Right ventricle myocardium inferior (tissue), 1 donor: ENCODE measurements at regions not wholly inside any gene's neighbourhood (a gene's known extent, or its start where the extent isn't known, plus 50 kb on each side); places are given as distances from the start of the nearest gene placed in this dataset.

Experiments used
- ATAC-seq: fragments of 200-7000 bp; cut with Tn5 transposase; one replicate; pipeline ENCODE4 v1.9.1; 2020; ENCODE audit warnings: mild to moderate bottlenecking, moderate library complexity
- DNase-seq: peaks from one replicate; pipeline ENCODE4 v3.0.0; 2021; ENCODE audit errors: missing footprints
- intact Hi-C: fragments of 100-400 bp; cut with DNase I; formaldehyde crosslinking; loops from one replicate; pipeline ENCODE4 v1.11.0; 2022
- donor health status: DM: no; HTN: yes; CAD: no; lungs with severe emphysema.

DNA sequence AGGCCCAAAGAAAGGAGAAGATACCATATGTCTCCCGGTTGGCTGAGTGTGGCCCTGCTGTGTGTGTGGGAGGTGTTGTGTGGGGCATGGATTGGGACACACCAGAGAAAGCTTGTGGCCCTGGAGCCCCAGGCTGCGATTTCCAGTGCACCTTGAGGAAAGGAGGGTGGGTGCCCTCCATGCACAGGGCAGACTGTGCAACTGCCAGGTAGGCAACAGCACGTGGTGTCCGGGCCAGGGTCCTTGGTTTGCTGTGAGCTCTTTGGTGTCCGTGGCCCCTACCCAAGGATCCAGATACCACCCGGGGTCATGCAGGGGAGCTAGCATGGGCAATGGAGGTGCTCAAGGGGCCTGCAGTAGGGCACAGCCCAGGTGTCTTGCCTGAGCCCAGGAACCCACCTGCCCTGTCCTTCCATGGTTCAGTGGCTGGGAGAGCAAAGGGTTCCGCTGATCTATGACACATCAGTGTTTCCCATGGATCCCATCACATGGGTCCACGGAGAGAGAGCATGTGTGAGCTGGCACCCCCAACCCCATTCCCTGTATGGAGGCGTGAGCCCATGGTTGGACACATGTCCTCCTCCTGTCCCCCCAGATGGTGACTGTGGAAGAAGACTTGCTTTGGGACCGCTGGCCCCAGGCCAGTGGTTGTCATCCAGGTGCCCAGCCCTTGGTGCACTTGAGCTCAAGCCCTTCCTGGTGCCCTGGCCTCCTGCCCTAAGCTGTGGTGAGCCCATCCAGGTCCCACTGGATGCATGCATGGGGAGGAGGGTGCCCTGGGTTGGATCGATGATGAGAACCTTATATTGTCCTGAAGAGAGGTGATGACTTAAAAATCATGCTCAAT lies 223.4 kb downstream of the SNRPN start:
- intact Hi-C loops, result no loop called here
- ATAC-seq (no peak), DNase-seq (peak; percentile 40)

DNA sequence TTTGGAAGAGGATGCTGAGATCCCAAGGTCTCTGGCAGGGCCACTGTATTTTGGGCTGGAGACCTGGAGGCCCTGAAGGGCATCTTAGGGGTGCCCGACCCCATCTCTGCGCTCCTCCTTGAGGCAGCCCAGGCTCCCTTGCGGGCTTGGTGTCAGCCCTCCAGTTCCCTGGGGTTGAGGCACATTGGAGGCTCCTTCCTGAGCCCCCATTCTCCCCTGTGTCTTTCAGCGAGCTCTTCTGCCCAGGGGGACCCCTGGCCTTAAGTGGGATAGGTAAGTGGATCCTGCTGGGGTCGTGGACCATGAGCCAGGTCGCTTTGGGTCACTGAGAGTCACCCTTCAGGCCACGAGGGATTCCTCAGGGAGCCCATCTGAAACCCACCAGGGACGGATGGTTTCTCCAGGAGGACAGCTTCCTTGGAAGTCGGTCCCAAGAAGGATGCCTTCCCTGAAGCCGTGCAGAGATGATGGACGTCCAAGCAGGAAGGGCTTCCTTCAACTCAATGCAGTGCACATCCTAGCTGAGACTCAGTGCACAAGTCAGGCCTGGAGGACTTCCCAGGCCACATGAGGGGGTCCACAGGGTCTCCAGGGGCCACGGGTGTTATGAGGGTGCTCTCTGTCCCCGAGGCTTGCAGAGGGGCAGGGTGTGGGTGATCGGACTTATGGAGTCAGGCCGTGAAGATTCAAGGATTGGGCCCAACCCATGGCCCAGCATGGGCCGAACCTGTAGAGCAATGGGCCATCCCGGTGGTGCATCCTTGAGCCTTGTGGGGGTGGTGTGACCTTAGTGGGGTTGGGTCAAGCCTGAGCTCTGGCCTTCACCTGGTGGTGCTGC lies 224.3 kb downstream of the SNRPN start:
- intact Hi-C loops, result no loop called here
- no peak for ATAC-seq

DNA sequence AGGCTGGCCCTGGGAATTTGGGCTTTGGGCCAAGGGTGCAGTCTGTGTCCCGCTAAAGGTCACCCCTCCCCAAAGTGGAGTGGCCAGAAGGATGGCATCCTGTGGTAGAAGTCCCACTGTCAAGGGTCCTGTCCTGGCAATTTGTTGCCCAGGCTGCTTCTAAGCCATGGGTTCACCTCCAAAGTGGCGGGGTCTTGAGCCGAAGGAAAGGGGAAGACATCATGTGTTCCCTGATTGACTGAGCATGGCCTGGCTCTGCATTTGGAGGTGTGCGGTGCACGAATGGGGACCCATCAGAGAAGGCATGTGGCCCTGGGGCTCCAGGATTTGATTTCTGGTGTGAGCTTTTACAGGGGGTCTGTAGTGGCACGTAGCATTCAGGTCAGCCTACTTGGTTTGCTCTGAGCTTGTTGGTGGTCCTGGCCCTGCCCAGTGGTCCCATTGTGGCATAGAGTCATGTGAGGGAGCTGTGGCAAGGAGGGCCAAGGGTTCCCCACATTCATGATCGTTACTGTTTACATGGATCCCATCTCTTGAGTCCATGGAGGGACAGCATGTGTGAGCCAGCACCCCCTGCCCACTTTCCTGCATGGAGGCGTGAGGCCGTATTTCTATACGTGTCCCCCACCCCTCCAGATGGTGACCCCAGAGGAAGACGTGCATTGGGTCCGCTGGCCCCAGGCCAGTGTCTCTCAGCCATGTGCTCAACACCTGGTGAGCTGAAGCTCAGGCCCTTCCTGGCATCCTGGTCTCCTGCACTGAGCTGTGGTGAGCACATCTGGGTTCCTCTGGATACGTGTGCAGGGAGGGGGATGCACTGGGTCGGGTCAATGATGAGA lies 225.1 kb downstream of the SNRPN start:
- no peak for ATAC-seq
- intact Hi-C loops, result no loop called here
- peak; percentile 53 for DNase-seq

More for the DNA sequence above, 224.3 kb downstream of the SNRPN start:
- DNase-seq, result peak; percentile 37

DNA sequence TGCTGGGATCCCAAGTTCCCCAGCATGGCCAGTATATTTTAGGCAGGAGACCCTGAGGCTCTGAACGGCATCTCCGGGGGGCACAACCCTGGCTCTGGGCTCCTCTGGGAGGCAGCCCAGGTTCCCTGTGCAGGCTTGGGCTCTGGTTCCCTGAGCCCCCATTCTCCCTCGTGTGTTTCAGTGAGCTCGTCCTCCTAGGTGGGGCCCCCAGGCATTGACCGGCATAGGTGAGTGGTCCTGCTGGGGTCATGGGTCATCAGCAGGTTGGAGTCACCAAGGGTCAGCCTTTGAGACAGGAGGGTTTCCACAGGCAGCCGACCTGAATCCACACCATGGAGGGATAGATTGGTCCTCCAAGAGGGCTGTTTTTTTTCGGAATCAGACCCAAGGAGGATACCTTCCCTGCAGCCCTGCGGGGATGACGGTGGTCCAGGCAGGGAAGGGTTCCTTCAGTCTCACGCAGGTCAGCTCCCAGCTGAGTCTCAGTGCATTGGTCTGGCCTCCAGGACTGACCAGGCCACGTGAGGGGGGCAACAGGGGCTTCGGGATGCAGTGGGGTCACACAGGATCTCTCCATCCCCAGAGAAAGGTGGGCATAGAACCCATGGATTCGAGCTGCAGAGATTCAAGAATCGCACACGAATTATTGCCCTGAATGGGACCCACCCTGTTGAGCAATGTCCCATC lies 226.0 kb downstream of the SNRPN start:
- DNase-seq (no peak), ATAC-seq (no peak)
- intact Hi-C loops, result no loop called here

DNA sequence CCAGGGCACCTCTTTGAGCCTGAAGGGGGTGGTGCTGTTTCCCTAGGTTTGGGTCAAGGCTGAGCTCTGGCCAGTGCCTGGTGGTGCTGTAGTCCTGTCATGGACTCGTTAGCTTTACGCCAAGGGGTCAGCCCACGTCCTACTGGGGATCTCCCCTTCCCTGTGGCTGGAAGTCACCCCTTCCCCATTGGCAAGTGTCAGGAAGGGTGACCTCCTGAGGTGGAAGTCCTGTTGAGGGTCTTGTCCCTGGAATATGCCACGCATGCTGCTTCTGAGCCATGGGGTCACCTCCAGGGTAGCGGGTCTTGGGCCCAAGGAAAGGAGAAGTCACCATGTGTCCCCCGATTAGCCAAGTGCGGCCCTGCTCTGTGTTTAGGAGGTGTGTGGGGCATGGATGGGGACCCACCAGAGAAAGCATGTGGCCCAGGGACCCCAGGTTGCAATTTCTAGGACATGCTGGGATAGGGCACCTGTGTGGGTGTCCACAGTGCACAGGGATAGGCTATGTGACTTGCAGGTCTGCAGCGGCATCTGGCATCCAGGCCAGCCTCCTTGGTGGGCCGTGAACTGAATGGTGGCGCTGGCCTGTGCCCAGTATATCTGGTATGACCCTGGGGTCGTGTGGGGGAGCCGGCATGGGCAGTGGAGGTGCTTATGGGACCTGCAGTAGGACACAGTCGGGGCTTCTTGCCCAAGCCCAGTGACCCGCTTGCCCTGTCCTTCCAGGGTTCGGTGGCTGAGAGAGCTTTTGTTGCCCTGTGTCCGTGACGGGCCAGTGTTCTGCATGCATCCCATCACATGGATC lies 226.7 kb downstream of the SNRPN start:
- DNase-seq (peak; percentile 20), ATAC-seq (no peak)
- intact Hi-C loops, result no loop called here

DNA sequence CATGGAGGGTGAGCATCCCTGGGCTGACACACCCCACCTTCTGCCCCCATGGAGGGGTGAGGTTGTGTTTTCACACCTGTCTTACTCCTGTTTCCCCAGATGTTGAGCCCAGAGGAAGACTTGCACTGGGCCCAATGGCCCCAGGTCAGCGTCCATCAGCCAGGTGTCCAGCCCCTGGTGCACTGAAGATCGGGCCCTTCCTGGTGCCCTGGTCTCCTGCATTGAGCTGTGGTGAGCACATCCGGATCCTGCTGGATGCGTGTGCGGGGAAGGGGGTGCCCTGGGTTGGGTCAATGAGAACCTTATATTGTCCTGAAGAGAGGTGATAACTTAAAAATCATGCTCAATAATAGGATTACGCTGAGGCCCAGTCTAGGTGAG lies 227.3 kb downstream of the SNRPN start:
- DNase-seq (no peak), ATAC-seq (no peak)
- intact Hi-C loops, result no loop called here

DNA sequence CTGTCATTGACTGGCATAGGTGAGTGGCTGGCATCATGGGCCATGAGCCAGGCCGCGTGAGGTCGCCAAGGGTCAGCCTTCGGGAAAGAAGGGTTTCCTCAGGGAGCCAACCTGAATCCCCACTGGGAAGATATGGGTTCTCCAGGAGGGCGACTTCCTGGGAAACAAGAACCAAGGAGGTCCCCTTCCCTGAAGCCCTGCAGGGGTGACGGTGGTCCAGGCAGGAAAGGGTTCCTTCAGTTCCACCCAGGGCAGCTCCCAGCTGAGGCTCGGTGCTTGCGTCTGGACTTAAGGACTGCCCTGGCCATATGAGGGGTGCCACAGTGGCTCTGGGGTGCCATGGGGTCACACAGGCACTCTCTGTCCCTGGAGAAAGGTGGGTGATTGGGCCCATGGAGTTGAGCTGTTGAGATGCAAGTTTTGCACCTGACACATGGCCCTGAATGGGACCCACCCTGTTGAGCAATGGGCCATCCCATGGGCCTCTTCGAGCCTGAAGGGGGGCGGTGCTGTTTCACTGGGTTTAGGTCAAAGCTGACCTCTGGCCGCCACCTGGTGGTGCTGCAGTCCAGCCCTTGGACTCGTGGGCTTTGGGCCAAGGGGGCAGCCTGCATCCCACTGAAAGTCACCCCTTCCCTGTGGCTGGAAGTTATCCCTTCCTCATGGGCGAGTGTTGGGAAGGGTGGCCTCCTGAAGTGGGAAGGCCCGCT lies 228.1 kb downstream of the SNRPN start:
- peak; percentile 22 for DNase-seq
- intact Hi-C loops, result no loop called here
- no peak for ATAC-seq

DNA sequence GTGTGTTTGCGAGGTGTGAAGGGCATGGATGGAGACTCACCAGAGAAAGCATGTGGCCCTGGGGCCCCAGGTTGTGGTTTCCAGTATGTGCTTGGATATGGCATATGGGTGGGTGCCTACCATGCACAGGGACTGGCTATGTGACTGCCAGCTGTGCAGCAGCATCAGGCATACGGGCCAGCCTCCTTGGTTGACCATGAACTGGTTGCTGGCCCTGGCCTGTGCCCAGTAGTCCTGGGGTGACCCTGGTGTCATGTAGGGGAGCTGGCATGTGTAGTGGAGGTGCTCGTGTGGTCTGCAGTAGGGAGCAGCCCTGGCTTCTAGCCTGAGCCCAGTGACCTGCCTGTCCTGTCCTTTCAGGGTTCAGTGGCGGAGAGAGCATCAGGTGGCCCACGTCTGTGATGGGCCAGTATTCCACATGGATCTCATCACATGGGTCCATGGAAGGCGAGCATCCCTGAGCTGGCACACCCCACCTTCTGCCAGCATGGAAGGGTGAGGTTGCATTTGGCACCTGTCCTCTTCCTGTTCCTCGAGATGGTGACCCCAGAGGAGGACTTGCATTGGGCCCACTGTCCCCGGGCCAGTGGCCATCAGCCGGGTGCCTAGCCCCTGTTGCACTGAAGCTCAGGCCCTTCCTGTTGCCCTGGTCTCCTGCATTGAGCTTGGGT lies 228.9 kb downstream of the SNRPN start:
- intact Hi-C loops, result no loop called here
- ATAC-seq, result no peak
- no peak for DNase-seq

DNA sequence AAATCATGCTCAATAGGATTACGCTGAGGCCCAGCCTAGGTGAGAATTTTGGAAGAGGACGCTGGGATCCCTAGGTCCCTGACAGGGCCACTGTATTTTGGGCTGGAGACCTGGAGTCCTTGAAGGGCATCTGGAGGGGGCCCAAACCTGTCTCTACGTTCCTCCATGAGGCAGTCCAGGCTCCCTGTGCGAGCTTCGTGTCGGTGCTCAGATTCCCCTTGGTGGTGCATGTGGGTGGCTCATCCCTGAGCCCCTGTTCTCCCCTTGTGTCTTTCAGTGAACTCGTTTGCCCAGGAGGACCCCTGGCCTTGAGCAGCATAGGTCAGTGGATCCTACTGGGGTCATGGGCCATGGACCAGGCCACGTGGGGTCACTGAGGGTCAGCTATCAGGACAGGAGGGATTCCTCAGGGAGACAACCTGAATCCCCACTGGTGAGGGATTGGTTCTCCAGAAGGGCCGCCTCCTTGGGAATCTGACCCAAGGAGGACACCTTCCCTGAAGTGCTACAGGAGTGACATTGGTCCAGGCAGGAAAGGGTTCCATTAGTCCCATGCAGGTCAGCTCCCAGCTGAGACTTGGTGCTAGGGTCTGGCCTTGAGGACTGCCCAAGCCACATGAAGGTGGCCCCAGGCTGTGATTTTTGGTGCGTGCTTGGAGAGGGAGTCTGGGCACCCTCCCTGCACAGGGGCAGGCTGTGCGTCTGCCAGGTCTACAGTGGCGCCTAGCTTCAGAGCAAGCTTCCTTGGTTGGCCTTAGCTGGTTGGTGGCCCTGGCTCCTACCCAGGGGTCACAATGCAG lies 229.8 kb downstream of the SNRPN start:
- ATAC-seq, result no peak
- intact Hi-C loops, result no loop called here
- DNase-seq, result peak; percentile 14

DNA sequence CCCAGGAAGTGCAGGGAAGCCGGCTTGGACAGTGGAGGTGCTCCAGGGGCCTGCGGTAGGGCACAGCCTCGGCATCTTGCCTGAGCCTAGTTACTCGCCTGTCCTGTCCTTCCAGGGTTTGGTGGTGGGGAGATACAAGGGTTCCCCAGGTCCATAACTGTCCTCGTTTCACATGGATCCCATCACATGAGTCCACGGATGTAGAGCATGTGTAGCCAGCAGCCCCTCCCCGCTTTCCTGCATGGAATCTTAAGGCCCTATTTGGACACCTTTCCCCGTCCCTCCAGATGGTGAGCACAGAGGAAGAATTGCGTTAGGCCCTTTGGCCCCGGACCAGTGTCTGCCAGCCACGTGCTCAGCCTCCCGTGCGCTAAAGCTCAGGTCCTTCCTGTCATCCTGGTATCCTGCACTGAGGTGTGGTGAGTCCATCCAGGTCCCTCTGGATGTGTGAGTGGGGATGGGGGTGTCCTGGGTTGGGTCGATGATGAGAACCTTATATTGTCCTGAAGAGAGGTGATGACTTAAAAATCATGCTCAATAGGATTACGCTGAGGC lies 230.4 kb downstream of the SNRPN start:
- intact Hi-C loops, result no loop called here
- peak; percentile 28 for DNase-seq
- ATAC-seq, result no peak

DNA sequence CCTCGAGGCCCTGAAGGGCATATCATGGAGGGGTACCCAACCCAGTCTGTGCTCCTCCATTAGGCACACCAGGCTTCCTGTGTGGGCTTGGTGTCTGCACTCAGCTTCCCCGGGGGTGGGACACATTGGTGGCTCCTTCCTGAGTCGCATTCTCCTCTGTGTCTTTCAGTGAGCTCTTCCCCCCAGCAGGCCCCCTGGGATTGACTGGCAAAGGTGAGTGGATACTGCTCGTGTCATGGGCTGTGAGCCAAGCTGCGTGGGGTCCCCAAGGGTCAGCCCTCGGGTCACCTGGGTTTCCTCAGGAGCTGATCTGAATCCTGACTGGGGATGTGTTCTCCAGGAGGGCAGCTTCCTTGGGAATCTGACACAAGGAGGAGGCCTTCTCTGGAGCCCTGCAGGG lies 231.0 kb downstream of the SNRPN start:
- intact Hi-C loops, result no loop called here
- ATAC-seq (no peak), DNase-seq (peak; percentile 56)

DNA sequence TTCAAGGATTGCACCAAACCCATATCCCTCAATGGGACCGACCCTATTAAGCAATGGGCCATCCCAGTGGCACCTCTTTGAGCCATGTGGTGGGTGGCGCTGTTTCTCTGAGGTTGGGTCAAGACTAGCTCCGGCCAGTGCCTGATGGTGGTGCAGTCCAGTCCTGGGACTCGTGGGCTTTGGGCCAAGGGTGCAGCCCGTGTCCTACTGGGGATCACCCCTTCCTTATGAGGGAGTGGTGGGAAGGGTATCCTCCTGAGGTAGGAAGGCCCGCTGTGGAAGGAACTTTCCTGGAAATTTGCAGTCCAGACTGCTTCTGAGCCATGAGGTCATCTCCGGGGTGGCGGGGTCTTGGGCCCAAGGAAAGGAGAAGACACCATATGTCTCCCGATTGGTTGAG lies 231.6 kb downstream of the SNRPN start:
- DNase-seq (peak; percentile 14), ATAC-seq (no peak)
- intact Hi-C loops, result no loop called here

DNA sequence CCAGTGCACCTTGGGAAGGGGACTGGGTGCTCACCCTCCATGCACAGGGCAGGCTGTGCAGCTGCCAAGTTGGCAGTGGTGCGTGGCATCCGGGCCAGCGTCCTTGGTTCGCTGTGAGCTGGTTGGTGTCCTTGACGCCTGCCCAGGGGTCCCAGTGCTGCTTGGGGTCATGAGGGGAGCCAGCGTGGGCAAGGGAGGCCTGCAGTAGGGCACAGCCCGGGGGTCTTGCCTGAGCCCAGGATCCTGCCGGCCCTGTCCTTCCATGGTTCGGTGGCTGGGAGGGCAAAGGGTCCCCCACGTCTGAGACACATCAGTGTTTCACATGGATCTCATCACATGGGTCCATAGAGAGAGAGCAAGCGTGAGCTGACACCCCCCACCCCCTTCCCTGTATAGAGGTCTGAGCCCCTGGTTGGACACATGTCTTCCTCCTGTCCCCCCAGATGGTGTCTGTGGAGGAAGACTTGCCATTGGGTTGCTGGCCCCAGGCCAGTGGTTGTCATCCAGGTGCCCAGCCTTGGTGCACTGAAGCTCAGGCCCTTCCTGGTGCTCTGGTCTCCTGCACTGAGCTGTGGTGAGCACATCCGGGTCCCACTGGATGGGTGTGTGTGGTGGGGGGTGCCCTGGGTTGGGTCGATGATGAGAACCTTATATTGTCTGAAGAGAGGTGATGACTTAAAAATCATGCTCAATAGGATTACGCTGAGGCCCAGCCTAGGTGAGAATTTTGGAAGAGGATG lies 232.3 kb downstream of the SNRPN start:
- intact Hi-C loops, result no loop called here
- ATAC-seq, result no peak
- peak; percentile 27 for DNase-seq

DNA sequence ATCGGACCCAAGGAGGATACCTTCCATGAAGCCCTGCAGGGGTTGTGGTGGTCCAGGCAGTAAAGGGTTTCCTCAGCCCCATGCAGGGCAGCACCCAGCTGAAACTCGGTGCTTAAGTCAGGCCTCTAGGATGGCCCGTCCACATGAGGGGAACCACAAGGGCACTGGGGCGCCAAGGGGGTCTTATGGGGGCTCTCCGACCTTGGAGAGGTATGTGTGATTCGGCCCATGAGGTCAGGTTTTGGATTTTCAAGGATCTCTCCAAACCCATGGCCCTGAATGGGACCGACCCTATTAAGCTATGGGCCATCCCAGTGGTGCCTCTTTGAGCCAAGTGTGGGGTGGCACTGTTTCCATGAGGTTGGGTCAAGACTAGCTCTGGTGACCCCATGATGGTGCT lies 233.3 kb downstream of the SNRPN start:
- intact Hi-C loops, result no loop called here
- ATAC-seq (no peak), DNase-seq (peak; percentile 15)

DNA sequence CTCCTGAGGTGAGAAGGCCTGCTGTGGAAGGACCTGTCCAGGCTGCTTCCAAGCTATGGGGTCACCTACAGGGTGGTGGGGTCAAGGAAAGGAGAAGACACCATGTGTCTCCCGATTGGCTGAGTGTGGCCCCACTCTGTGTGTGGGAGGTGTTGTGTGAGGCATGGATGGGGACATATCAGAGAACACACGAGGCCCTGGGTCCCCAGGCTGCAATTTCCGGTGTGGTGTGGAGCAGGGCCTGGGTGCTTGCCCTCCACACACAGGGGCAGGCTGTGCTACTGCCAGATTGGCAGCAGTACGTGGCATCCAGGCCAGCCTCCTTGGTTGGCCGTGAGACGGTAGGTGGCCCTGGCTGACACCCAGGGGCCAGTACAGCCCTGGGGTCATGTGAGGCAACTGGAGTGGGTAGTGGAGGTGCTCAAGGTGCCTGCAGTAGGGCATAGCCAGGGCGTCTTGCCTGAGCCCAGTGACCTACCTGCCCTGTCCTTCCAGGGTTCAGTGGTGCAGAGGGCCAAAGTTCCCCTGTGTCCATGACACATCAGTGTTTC lies 233.8 kb downstream of the SNRPN start:
- ATAC-seq (no peak), DNase-seq (peak; percentile 39)
- intact Hi-C loops, result no loop called here
